SW 1271 (cell line): ENCODE measurements at regions not wholly inside any gene's neighbourhood (a gene's known extent, or its start where the extent isn't known, plus 50 kb on each side); places are given as distances from the start of the nearest gene placed in this dataset.
"Not testable (repeated sequence)": the region's sequence is repeated elsewhere in the genome, so short reads cannot be mapped to it uniquely, and the experiment has no call there.

Experiments used
- DNase-seq, 2 experiments: peaks; one replicate each; lab custom pipeline; 2025; lab: John Stamatoyannopoulos, UW

DNA sequence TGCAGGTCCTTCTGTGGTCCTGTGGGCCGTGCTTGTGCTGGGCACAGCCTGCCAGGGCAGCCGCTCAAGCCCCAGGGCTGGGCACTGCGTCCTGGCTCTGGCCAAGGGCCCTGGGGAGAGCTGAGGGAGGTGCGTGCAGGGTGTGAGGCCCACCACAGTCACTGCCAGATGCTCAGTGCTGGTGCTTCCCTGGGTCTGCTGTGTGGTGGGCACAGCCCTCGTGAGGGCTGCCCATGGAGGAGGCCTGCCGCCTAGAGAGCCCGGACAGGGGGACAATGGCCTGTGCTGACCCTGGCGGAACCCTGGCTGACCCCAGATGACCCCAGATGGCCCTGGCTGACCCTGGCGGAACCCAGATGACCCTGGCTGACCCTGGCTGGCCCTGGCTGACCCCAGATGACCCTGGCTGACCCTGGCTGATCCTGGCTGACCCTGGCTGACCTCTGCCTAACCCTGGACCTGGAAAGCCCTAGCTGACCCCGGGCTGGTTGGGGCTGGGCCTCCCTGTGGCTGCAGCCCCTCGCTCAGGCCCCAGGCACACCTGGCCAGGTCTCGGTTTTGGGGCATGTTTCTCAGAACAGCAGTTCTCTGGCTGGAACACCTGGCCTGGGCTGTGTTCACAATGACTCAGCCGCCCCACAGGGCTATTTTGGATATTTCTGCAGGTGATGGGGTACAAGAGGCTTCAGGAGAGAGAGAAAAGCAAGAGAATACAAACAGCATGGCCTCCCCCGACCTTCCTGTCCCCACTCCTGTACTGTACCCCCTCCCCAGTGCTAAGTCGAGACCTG lies 55.4 kb downstream of the TMEM121 start:
- no peak for DNase-seq

DNA sequence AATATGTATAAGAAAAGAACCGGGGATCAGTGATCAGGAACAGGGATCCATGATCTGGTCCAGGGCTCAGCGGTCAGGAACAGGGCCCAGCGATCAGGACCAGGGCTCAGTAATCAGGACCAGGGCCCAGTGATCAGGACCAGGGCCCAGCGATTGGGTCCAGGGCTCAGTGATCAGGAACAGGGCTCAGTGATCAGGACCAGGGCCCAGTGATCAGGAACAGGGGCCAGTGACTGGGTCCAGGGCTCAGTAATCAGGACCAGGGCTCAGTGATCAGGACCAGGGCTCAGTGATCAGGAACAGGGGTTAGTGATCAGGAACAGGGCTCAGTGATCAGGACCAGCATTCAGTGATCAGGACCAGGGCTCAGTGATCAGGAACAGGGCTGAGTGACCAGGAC lies 56.3 kb downstream of the TMEM121 start:
- no peak for DNase-seq

DNA sequence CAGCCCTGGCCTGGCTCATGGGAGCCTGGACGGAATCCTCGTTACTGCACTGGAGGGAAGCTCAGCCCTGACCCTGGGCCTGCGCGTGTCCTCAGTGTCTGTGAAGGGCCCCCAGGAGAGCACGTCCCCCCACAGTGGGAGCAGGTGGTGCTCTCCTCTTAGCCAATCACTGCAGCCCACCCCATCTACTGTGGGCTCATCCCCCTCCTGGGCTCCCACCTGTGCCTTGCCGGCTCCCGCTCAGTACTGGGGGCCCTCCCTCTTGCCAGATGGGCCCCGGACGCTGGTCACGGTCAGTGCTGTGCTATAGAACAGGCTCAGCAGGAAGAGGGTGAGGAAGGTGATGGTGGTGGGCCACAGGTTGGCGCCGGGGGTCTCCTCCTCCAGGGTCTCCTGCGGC lies 57.5 kb downstream of the TMEM121 start:
- not testable (repeated sequence) for DNase-seq

DNA sequence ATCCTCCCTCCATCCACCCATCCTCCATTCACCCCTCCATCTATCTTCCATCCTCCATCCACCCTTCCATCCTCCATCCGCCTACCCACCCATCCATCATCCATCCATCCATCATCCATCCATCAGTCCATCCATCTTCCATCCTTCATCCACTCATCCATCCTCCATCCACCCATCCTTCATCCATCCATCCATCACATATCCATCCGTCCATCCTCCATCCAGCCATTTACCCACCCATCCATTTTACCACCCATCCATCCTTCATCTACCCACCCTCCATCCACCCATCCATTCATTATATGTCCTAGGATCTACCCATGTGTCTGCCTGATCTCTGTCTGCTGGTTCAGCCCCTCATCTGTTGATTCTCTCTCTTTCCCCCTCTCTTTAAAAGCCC lies 58.9 kb downstream of the TMEM121 start:
- DNase-seq: not testable (repeated sequence)

DNA sequence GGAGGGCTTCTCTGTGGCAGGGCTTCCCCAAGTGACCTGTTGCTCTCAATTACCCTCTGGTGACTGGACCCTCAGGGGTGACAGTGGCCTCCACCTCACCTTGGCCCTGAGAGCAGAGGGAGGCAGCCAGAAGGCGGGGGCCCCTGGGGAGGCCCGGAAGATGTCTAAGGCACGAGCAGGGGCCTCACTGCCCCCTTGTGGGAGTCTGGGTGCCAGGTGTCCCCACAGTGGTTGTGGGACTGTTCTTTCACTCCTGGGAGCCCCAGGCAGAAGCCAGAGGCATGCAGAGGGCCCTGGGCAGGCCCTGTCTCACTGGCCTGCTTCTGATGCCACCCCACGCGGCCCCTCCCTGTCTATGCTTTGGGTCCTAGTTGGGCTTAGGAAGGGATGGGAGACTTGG lies 59.3 kb downstream of the TMEM121 start:
- not testable (repeated sequence) for DNase-seq

DNA sequence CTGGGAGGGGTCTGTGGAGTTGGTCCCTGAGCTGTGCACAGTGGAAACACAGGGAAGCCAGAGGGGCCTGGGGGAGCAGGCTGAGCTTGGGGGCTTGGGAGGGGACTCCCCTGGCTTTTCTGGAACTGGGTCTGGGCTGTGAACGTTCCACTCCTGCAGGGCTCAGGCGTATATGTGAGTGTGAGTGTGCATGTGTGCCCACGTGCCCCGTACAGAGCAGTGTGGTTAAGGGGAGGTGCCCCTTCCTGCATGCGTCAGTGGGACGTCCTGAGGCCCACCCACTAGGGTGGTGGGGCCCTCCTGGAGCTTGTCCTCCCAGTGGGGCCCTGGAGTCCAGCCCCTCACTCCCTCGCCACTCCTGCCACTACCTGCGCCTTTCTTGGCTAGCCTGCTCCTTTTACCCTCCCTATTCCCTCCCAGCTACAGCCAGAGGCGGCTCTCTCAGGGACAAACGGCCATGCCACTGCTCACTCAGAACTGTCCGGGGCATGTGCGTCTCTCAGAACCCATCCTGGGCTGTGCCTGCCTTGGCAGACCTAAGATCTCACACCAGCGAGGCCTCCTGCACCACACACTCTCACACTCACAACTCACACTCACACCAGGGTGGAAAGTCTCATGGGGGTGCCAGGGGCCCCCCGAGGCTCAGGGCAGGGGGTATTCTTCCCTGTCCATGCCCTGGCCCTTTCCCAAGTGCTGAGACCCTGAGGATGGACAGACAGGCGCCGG lies 59.9 kb downstream of the TMEM121 start:
- not testable (repeated sequence) for DNase-seq

DNA sequence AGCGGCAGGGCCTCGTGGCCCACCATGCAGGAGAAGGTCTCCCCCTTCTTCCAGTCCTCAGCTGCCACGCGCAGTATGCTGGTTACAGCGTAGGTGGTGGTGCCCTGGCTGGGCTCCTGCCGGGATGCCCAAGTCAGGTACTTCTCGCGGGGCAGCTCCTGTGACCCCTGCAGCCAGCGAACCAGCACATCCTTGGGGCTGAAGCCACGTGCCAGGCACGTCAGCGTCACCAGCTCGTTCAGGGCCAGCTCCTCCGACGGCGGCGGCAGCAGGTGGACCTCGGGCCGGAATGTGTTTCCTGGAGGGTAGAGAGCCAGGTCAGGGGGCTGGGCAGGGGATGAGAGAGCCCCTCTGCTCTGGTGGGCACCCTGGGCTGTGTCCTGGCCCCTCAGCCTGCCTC lies 60.7 kb downstream of the TMEM121 start:
- DNase-seq: not testable (repeated sequence)

DNA sequence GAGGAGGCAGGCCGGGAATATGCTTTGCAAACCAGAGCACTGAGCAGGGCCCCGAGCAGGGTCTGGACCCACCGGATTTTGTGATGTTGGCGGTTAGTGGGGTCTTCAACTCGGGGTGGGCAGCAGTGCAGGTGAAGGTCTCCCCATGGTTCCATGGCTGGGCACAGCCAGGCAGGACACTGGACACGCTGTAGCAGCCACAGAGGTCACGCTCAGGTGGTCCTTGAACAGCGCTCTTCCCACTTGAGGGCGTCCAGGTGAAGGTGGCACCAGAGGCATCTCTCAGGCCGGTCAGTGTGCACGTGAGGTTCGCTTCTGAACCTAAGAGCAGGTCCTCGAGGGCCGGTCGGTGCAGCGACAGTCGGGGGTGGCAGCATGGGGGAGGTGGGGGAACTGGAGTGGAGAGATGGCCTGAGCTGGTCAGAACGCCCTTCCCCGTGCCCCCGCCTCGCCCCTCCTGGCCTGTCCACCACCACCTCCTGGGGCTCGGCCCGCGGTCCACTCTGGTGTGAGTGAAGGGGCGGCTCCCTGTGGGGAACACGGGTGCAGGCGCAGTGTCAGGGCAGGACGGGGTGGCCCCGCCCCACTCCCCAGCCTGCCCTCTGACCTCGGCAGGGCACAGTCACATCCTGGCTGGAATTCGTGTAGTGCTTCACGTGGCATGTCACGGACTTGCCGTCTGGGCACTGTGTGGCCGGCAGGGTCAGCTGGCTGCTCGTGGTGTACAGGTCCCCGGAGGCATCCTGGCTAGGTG lies 61.3 kb downstream of the TMEM121 start:
- not testable (repeated sequence) for DNase-seq

DNA sequence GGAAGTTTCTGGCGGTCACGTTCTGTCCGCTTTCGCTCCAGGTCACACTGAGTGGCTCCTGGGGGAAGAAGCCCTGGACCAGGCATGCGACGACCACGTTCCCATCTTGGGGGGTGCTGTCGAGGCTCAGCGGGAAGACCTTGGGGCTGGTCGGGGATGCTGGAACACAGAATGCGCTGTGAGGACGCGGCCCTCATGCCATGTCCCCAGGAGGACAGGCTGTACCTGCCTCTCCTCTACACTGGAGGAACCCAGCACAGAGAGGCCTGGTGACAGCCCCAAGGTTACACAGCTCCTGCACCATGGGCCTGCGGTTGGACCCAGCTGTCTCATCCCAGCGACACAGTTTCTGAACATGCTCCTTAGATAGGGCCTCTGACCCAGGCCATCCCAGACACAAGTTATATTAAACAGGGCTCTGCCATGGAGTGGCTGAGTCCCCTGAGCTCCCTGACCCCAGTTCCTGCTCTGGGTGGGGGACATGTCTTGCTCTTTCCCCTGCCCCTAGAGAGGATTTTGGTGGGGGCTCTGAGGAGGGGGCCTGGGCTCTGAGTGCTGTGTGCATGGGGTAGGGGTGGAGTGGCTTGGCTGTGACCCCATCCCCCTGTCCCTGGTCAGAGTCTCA lies 62.0 kb downstream of the TMEM121 start:
- DNase-seq: no peak

DNA sequence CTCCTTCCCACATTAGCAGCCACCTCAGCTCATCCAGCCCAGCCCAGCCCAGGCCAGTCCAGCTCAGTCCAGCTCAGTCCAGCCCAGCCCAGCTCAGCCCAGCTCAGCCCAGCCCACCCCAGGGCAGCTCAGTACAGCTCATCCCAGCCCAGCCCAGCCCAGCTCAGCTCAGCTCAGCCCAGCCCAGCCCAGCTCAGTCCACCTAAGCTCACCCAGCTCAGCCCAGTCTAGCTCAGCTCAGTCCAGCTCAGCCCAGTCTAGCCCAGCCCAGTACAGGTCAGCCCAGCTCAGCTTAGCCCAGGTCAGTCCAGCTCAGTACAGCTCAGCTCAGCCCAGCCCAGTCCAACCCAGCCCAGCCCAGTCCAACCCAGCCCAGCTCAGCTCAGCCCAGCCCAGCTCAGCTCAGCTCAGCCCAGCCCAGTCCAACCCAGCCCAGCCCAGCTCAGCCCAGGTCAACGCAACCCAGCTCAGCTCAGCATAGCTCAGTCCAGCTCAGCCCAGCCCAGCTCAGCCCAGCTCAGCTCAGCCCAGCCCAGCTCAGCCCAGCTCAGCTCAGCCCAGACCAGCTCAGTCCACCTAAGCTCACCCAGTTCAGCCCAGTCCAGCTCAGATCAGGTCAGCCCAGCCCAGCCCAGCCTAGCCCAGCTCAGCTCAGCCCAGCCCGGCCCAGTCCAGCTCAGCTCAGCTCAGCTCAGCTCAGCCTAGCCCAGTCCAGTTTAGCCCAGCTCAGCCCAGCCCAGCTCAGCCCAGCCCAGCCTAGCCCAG lies 63.0 kb downstream of the TMEM121 start:
- DNase-seq: no peak

DNA sequence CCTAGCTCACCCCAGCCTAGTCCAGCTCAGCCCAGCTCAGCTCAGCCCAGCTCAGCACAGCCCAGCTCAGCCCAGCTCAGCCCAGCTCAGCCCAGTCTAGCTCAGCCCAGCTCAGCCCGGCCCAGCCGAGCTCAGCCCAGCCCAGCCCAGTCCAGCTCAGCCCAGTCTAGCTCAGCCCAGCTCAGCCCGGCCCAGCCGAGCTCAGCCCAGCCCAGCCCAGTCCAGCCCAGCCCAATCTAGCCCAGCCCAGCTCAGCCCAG lies 63.5 kb downstream of the TMEM121 start:
- DNase-seq: not testable (repeated sequence)

DNA sequence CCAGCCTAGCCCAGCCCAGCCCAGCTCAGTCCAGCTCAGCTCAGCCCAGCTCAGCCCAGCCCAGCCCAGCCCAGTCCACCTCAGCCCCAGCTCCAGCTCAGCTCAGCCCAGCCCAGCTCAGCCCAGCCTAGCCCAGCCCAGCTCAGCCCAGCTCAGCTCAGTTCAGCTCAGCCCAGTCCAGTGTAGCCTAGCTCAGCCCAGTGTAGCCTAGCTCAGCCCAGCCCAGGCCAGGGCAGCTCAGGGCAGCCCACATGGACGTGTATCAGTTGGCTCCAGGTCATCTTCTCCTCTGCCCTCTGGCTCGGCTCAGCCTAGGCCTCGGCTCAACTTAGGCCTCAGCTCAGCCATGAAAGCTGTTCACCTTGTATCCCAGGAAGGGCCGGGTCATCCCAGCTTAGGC lies 64.7 kb downstream of the TMEM121 start:
- DNase-seq: no peak

DNA sequence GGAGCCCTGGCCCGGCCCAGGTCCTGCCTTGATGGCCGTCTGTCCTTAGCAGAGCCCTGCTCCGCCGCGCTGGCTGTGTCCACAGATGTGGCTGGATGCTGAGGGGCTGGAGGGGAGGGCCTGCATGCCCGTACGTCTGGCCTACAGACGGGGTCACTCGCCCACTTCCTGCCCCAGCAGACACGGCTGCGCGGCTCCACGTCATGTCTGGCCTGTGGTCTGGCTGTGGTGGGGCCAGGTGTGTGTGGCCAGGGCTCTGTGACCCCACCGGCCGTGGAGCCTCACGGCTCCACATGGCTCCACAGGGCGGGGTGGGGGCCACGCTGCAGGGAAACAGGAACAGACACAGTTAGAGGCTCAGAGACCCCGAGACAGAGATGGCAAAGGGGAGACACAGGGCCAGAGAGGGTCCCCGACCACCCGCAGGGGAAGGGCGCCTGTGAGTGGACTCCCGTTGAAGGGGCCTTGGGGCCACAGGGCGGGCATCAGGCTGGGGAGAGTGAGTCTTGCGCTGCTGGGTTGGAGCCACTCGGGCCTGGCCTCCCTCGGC lies 65.5 kb downstream of the TMEM121 start:
- DNase-seq: not testable (repeated sequence)

DNA sequence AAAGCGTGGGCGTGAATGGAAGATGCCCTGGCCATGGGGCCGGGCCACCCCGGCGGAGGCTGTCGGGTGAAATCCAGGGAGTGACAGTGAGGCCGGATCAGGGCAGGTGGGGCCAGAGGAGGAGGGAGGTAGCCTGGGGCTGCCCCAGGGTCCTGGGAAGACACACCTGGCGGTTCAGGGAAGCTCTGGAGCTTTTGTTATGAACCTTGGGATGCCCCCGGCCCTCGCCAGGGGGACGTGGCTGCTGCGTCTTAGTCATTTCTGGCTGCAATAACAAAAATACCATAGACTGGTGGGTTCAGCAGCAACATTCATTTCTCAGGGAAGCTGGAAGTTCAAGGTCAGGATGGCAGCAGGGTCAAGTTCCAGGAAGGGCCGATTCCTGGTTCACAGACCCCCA lies 66.3 kb downstream of the TMEM121 start:
- not testable (repeated sequence) for DNase-seq

DNA sequence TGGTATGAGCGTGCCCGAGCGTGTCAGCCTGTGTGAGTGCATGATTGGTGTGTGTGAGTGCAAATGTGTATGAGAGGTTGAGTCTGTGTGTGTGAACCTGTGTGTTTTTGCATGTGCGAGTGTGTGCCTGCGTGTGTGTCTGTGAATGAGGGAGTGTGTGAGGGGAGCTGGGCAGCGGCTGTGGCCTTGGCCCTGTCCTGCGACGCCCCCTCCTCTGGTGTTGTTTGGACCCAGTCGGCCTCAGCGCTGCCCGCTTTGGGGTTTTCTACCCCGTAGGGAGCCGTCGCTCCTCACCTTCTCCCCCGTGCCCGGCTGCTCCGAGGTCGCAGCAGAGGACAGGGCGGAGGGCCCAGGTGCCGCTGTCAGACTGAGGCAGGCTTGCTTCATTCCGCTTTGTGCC lies 69.0 kb downstream of the TMEM121 start:
- not testable (repeated sequence) for DNase-seq

DNA sequence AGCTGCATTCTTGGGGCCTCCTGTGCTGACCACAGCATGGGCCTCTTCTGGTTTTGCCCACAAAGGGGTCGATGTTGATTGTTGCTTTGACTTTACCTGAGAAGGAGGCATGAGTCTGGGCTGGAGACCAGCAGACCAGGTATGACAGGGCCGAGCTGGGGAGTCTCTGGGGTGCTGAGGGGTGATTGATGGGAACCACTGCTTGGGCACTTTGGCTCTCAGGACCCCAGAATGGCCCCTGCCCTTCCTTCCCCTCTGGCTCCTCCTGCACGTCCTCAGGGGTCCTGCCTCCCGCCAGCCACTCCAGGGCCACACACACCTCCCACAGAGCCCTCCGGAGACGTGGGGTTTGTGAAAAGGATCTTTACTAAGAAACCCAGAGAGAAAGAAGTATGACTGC lies 70.0 kb downstream of the TMEM121 start:
- DNase-seq: not testable (repeated sequence)

DNA sequence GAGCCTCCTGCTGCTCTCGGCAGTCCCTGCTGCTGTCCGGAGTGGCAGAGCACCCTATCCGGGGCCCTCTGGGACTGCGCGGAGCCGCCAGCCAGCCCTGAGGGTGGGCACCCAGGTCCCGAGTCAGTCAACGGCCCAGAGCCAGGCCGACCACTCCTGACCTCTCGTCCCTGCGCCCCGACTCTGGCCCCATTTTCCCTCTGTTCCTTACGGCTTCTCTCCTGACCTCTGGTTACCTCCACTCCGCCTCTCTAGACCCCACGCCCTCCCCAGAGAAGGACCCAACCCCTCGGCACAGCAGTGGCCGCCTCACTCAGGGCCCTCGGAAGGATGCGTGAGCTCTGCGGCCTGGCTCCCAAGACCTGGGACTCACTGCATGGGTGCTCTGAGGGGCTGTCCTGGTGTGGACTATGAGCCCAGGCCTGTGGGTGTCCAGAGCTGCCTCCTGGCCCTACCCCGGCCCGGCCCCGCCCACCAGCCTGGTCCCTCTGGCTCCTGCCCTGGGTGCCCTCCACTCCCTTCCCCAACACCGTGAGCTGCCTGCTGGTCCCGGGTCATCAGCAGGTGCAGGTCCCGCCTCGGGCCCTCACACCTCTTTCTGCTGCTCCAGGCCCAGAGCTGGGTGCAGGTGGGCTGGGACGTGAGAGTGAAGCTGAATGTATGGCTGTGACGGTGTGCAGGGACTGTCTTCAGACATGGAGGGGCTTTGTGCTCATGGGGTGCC lies 71.8 kb downstream of the TMEM121 start:
- DNase-seq: not testable (repeated sequence)

DNA sequence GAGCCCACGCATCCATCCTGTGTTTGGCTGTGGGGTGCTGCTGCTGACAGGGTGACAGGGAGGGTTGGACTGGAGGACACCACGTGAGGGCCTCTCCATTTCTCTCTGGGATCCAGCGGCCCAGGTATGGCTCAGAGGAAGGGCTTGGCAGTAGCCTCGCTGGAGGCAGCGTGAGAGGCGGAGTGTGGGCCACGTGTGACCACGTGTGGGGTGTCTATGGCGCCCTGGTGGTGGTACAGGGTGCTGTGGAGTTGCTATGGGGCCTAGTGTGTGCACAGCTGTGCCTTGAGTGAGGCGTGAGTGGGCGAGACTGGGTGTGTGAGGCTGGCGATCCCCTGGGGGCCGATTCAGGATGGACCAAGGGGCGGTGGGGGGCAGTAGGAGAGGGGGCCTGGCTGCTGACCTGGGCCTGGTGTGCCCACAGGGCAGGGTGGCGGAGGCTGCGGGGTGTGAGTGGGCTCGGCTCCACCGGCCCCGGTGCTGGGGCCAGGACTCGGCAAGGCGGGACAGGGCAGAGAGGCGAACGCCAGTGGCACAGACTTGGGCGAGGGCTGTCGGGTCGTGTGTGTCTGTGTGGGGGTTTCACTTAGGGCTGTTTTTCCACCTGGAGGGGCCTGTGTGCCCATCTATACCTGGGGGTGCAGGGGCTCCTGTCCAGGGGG lies 72.7 kb downstream of the TMEM121 start:
- DNase-seq: not testable (repeated sequence)

DNA sequence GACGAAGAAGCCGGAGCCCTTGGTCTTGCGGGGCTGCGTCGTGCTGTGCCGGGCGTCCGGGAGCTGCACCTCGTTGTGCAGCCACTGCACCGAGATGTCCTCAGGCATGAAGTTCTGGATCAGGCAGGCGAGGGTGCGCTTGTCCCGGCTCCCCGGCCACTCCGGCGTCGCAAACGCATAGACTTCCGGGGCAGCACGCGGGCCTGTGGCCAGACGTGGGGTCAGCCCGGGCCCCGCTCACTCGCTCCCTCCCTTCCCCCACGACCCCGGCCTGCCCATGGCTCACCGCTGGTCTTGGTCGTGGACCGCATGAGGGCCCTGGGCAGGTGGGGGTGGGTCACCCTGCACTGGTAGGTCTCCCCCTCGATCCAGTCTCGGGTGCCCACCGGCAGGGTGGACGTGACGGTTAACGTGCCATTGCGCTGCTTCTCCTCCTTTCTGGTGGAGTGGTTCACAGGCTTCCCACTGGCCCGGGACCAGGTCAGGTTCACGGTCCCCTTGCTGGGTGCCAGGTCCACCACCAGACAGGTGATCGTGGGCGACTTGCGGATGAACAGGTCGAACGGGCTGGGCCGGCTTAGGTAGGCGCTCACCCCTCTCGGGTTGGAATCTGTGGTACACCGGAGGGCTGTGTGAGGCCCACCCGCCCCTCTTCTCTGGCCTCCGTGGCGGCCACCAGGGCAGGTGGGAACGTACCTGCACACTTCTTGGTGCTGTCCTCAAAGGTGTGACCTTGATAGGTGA lies 74.0 kb downstream of the TMEM121 start:
- DNase-seq: not testable (repeated sequence)
